Effector memory CD4-positive, alpha-beta T cell (primary cell): ENCODE measurements at regions not wholly inside any gene's neighbourhood (a gene's known extent, or its start where the extent isn't known, plus 50 kb on each side); places are given as distances from the start of the nearest gene placed in this dataset.
"Not testable (repeated sequence)": the region's sequence is repeated elsewhere in the genome, so short reads cannot be mapped to it uniquely, and the experiment has no call there.

Experiments
- DNase-seq, 3 donors: peaks; one replicate each; pipeline ENCODE4 v3.0.0-alpha.2; 2020
- H3K27ac ChIP-seq: 2 replicates; pipeline ENCODE4 v1.7.0; 2013; ENCODE audit warnings: mild to moderate bottlenecking, low read length, moderate library complexity; ENCODE audit not compliant: insufficient read depth, poor library complexity, severe bottlenecking
- H3K27me3 ChIP-seq: replicated peaks from 2 replicates; pipeline ENCODE4 v1.7.0; 2013; ENCODE audit warnings: mild to moderate bottlenecking, low read length; ENCODE audit not compliant: insufficient read depth, control insufficient read depth, poor library complexity, severe bottlenecking
- H3K36me3 ChIP-seq: 2 replicates; pipeline ENCODE4 v1.7.0; 2013; ENCODE audit warnings: mild to moderate bottlenecking, low read length, moderate library complexity; ENCODE audit not compliant: control insufficient read depth, insufficient read depth
- H3K4me1 ChIP-seq: 2 replicates; pipeline ENCODE4 v1.7.0; 2013; ENCODE audit warnings: low read length, mild to moderate bottlenecking; ENCODE audit not compliant: control insufficient read depth, insufficient read depth, poor library complexity, severe bottlenecking
- H3K4me3 ChIP-seq: 2 replicates; pipeline ENCODE4 v1.7.0; 2013; ENCODE audit warnings: low read length, low read depth, mild to moderate bottlenecking; ENCODE audit not compliant: insufficient read depth, poor library complexity, severe bottlenecking
- H3K9me3 ChIP-seq: 2 replicates; pipeline ENCODE4 v1.7.0; 2013; ENCODE audit warnings: mild to moderate bottlenecking, low read length, moderate library complexity; ENCODE audit not compliant: control insufficient read depth

DNA sequence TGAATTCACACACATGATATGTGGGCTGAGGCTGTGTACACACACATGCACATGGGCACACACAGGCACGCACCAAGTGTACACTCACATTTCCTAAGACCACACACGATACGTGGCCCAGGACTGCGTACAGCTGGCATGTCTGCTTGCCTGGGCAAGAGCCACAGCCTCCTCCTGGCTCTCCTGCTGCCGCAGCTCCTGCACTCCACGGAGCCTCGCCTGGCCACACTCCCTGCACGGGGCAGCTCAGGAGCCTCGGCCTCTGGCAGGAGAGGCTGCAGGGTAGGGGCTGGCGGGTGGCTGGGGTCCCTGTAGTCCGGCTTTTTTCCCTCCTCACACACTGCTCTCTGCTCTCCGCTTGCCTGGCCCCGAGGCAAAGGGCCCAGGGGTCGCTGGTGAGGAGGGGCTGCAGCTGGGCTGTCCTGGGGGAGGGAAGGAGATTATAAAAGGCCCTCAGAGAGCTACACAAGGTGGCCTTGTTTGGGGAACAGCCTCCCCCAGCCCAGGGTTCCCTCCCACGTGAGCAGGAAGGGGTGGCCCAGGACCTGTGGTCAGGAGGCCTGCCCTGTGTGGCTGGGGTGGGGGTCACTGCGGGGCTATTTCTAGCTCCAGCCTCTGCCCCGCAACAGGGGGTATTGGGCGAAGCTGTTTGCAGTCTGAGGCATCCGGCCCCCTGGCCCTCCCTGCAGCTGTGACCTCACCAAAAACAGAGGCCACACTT lies 89.0 kb upstream of the SFSWAP start:
- Histone ChIP-seq H3K4me3 (no peak overlapping the region), H3K27ac (no peak overlapping the region), H3K36me3 (no peaks in the 10 kb centered on the region), H3K4me1 (peaks cover 4% of the 10 kb centered on the region), H3K27me3 (no peaks in the 10 kb centered on the region), H3K9me3 (no peaks in the 10 kb centered on the region)
- DNase-seq = no peak

- Histone ChIP-seq H3K27me3 (no peaks in the 10 kb centered on the region), H3K4me1 (peaks cover 4% of the 10 kb centered on the region), H3K4me3 (no peak overlapping the region), H3K9me3 (peaks cover 3% of the 10 kb centered on the region), H3K36me3 (no peaks in the 10 kb centered on the region), H3K27ac (no peak overlapping the region)
- DNase-seq = no peak
Measured at GRCh38 chr12:131622422-131622955, 88.4 kb upstream of the SFSWAP start.

DNA sequence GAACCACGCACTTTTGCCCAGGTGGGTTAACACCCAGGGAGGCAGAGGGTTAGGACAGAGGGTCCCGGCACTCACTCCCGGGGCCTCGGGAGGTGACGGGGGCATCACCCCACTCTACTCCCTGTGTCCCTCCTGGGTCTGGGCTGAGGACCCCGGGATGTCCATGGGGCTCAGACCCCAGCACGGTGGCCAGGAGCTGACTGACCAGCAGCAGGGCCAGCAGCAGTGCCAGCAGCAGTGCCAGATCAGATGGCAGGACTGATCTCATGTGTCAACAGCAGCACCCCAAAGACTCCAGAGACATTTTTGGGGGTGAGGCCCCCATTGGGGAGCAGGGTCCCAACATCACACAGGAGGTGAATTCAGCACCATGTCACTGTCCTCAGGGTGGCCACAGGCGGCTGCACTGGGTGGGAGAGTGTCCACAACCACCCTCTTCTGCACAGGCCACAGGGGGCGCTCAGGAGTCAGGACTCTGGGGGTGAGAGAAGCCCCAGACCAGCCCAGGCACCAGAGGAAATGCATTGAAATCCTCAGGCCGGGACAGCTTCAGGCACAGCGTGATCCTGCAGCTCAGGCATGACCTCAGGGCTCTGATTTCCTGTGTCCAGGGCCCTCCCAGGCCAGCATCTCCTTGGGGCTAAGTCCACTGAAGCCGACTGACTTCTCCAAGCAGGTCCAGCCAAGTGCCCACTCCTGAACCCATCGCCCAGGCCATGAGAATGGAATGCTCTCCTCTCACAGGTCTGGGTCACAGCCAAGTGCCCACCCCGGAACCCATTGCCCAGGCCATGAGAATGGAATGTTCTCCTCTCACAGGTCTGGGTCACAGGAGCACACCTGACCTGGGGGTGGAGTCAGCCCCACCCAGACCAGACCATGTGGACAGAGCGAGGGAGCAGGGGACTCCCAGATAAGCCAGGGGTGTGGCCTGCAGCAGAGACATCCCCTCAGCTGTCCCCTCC lies 87.2 kb upstream of the SFSWAP start:
- H3K4me1 ChIP-seq, H3K36me3 ChIP-seq, H3K27me3 ChIP-seq, H3K27ac ChIP-seq, DNase-seq, H3K4me3 ChIP-seq, H3K9me3 ChIP-seq: not testable (repeated sequence)

DNA sequence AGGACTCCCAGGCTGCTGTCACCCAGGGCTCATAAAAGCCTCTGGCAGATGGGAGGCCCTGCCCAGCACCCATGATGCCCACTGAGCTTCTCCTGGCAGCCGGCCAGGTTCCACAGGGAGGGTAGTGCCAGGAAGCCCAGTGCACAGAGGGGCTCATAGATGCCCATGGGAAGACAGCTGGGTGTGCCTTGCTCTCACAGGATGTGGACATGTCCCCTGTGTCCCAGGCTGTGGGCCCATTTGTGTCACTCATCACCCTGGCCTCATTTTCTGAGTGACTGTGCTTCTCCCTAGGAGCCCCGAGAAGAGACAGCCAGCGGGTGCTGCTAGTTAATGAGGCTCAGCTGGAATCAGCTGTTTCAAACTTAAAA lies 86.5 kb upstream of the SFSWAP start:
- H3K4me1 ChIP-seq, H3K27me3 ChIP-seq: not testable (repeated sequence)

GRCh38 chr12:131624756-131625501 lies 86.0 kb upstream of the SFSWAP start:
- H3K36me3 ChIP-seq, H3K27ac ChIP-seq, H3K4me1 ChIP-seq, H3K9me3 ChIP-seq, H3K27me3 ChIP-seq, H3K4me3 ChIP-seq, DNase-seq: not testable (repeated sequence)

More for the DNA sequence above, 86.5 kb upstream of the SFSWAP start:
- not testable (repeated sequence) for H3K36me3 ChIP-seq, H3K9me3 ChIP-seq, H3K27ac ChIP-seq, H3K4me3 ChIP-seq, DNase-seq

- H3K27ac ChIP-seq, H3K4me3 ChIP-seq, H3K4me1 ChIP-seq, H3K9me3 ChIP-seq, H3K36me3 ChIP-seq, H3K27me3 ChIP-seq: not testable (repeated sequence)
- DNase-seq = peak; percentile 6 to 42 (median 19)
Measured at GRCh38 chr12:131625966-131626722, 84.7 kb upstream of the SFSWAP start.

DNA sequence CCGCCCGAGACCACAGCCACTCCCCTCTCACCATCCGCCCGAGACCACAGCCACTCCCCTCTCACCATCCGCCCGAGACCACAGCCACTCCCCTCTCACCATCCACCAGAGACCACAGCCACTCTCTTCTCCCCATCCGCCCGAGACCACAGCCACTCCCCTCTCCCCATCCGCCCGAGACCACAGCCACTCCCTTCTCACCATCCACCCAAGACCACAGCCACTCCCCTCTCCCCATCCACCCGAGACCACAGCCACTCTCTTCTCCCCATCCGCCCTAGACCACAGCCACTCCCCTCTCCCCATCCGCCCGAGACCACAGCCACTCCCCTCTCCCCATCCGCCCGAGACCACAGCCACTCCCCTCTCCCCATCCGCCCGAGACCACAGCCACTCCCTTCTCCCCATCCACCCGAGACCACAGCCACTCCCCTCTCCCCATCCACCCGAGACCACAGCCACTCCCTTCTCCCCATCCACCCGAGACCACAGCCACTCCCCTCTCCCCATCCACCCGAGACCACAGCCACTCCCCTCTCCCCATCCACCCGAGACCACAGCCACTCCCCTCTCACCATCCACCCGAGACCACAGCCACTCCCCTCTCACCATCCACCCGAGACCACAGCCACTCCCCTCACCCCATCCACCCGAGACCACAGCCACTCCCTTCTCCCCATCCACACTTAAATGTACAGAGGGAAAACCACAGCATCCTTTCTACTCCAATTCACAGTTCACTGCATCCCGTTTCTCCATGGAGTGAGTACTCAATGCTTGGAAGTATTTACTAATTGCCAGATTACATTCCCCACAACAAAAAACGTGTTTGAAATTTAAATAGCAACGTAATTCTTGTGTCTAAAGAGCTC lies 83.5 kb upstream of the SFSWAP start:
- DNase-seq = peak; percentile 32 to 63 (median 42)
- H3K27ac ChIP-seq, H3K27me3 ChIP-seq, H3K36me3 ChIP-seq, H3K4me3 ChIP-seq, H3K4me1 ChIP-seq, H3K9me3 ChIP-seq: not testable (repeated sequence)

GRCh38 chr12:131628023-131628740 lies 82.7 kb upstream of the SFSWAP start:
- Histone ChIP-seq H3K27ac (no peak overlapping the region), H3K36me3 (no peaks in the 10 kb centered on the region), H3K27me3 (no peaks in the 10 kb centered on the region), H3K9me3 (peaks cover 3% of the 10 kb centered on the region), H3K4me1 (peaks cover 4% of the 10 kb centered on the region), H3K4me3 (no peak overlapping the region)
- no peak for DNase-seq
